GM19467 (cell line): ENCODE measurements at regions not wholly inside any gene's neighbourhood (a gene's known extent, or its start where the extent isn't known, plus 50 kb on each side); places are given as distances from the start of the nearest gene placed in this dataset.

Source experiments
- ATAC-seq: cut with Tn5 transposase; IDR thresholded peaks from one replicate; pipeline ENCODE4 v1.9.1; 2021; ENCODE audit warnings: mild to moderate bottlenecking, moderate library complexity; ENCODE audit not compliant: unreplicated experiment

DNA sequence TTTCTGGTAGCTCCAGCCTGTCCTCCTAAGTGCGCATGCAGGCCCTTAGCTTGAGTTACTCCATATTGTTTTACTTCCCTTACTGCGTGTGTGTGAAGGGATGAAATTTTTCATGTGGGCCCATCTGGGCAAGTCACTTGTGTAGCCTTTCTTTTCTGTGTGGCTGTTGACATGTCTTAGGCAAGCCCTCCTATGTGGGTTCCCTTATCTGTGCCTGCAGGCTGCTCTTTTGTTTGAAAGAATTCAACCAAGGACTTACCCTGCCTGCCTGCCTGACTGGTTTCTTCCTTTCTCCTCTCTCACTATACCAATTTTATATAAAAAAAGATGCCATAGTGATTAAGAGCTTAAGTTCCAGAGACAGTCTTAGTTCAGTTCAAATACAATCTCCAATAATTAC, 249.3 kb downstream of the ATG4C start:
- no peak for ATAC-seq

DNA sequence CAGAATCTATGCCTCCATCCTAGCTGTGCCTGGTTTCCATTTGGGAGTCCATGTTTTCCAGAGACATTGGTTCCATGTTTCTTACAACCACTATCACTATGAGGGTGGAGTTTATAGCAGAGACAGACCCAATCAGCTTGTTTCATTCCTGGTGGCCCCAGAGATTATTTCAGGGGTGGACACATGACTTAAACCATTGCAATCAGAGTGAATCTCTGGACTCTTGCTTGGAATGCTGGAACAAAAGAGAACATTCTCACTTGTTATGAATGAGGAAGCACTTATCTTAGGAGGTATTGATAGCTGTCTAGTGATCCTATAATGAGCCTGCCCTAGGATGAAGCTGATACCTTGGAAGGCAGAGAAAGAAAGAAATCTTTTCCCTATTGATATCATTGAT, 250.3 kb downstream of the ATG4C start:
- no peak for ATAC-seq

DNA sequence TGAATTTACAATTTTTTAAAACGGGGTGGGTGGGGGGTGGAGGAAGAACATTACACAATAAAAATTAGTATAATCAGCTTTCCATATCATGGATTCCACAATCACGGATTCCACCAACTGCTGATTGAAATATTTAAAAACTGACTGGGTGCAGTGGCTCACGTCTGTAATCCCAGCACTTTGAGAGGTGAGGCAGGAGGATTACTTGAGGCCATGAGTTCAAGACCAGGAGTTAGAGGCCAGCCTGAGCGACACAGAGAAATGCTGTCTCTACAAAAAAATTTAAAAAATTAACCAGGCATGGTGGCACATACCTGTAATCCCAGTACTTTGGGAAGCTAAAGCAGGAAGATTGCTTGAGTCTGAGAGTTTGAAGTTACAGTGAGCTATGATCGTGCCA, 254.7 kb downstream of the ATG4C start:
- ATAC-seq = no peak

DNA sequence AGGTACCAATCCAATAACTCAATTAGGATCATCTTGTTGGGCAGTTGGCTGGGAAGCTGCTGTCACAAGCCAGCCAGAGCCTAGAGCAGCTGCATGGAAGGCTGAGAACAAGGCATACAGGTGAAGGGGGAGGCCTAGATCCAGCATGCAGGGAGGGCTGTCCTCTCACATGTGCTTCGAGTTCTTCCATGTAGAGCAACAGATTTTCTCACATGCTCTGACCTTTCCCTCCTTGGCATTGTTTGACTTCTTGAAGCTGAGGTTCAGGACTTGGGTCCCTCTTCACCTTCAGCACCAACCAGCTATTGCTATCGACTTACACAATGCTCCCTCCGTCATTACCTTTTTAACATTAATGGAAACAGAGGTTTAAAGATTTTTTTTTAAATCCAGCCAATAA, 257.7 kb downstream of the ATG4C start:
- ATAC-seq = no peak

DNA sequence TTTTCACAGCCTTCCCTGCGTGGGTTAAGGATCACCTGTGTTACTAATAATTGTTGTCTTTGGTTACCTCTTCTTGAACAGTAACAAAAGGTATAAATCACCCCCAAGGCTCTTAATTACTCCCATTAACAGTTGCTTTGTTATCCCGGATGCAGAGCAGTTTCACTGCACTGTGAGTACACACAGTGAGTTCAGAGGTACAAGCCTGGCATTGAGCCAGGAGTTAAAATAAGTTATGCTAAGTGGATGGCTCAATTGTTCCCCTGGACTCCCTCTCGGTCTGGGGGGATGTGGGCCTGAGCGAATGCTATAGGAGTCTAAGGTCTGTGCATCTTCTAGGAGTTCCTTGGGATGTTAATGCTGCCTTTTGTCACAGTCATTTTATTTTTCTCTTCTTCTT, 258.3 kb downstream of the ATG4C start:
- no peak for ATAC-seq

DNA sequence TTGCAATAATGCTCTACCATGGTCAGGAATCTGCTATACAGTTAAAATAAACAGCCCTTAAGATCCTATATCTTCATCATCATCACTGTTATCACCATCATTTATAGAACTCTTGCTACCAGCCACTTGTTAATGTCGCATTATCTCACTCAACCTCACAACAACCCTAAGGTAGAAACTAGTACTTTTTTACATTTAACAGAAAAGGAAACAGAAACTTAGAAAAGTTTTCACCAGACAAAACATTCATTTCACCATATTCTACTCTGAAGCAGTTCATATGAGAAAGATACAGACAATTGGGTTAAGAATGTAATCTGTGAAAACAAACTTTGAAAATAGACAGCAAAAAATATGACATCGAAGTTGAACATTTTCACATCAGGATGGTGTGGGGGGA, 262.6 kb downstream of the ATG4C start:
- ATAC-seq = no peak

DNA sequence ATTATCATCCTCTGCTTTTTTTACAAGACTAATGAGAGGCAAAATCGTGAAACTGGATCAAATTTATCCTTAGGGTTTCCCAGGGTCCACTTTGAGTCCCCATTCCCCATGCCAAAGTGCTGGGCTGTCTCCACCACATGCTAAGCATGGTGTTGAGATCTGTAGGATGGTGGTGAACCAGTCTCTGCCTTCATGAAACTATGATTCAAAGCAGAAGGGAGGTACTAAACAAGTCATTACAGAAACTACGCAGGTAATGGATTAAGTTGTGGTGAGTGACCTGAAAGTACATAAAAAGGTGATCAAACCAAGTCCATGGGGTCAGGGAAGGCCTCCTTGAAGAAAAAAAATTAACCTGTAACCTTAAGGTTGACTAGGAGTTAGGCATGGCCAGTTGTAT, 265.2 kb downstream of the ATG4C start:
- no peak for ATAC-seq

DNA sequence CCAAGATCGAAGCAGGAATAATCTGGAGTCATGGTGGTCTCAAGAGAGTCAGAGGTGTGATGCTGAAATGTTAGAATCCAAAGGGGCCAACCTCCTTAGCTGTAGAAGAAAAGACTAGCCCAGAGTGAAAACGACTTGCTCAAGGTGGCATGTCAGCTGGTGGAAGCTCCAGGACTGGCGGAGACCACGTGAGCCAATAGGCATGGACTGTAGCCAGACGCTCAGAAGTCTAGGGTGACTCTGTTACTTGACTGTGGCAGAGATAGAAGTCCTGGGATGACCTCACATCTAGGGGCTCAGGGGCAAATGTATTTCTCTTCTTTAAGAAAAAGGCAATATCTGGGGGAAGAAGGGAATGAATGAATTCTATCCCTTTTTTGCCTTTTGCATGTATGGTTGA, 267.4 kb downstream of the ATG4C start:
- ATAC-seq = no peak

DNA sequence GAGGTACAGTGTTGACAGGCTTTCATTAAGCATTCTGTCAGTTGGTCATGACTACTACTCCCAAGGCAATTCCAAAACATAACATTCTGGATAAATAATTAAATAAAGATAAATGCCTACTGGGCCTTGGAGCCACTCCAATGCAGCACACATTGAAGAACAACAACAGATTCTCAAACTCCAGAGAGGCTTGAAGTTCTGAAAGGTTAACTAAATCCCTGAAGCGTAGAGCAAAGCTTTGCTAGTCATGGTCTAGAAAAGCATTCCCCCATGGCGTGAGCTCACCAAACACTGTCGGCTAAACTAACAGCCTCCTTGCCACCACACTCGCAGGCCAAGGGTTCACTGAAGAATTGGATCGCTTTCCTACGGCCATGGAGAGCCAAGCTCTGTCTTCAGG, 268.0 kb downstream of the ATG4C start:
- ATAC-seq = no peak

DNA sequence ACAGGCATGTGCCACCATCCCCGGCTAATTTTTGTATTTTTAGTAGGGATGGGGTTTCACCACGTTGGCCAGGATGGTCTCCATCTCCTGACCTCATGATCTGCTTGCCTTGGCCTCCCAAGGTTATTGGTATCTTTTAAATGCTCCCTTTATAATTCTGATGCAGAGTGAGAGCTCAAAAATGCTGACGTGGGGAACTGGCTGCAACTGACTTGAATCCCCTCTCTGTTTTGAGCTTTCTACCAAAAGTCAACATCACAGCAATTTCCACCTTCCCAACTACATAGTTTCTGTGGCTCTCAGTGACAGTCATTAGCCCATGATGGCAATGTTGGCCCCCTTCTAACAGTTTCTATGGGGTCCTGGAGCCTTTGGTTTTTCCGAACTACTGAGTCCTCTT, 268.2 kb upstream of the FOXD3 start:
- no peak for ATAC-seq

DNA sequence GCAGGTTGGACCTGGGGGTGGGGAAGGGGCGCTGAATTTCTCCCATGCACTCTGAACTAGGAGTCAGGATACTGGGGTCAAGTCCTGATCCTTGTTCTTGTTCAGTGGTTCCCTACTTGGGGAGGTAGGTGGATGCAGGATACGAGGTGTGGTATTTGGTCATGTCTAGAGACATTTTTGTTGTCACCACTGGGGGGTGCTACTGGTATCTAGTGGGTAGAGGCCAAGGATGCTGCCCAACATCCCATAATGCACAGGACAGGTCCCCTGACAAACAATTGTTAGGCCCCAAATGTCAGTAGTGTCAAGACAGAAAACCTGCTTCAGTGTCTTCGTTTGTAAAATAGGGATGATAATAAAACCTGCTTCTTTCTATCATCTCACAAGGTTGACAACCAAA, 259.0 kb upstream of the FOXD3 start:
- no peak for ATAC-seq

DNA sequence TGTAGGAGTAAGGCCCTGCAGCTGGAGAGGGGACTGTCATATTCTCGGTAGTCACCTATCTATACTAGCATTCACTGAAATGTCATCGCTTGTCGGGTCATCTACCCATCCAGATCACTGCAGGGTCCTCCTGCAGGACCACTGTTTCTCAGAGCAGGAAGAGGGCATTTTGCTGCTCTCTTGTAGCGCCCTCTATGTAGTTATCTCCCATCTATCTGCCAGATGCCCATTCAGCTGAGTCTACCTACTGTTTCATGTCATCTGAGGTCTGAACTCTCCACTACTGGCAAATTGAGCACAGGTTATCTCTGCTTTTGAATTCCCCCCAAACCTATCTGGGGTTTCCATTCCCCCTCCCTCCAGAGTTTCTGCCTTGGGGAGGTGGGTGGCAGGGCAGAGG, 258.2 kb upstream of the FOXD3 start:
- ATAC-seq = no peak

DNA sequence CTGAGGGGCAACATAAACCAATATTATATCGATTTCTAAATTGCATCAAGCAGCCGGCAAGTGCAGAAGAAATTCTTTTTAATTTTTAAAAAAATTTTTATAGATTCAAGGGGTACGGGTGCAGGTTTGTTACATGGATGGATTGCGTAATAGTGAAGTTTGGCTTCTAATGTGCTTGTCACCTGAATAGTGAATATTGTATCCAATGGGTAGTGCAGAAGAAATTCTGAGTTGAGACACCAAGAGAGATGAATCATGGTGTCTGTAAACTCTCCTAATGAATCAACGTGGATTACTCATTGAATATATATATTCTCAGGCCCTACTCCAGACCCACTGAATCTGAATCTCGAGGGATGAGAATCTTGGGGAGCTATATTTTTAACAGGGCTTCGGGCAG, 253.7 kb upstream of the FOXD3 start:
- no peak for ATAC-seq

DNA sequence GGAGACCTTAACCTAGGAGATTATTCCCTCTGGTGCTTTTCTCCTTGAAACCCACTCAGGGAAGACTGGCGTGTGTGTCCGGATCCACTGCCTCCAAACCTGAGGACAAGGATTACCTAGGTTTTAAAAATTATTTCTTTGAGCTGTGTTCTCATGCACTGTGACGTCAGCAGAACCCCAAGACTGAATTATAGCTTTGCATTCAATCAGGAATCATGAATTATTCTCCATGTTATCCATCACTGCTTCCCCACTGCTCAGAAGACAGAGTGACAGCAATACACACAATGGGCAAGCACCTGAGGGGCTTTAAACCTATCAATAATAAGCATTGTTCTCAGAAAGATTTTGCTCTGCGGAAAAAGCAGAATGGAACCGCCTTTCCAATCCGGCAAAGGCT, 253.2 kb upstream of the FOXD3 start:
- no peak for ATAC-seq

DNA sequence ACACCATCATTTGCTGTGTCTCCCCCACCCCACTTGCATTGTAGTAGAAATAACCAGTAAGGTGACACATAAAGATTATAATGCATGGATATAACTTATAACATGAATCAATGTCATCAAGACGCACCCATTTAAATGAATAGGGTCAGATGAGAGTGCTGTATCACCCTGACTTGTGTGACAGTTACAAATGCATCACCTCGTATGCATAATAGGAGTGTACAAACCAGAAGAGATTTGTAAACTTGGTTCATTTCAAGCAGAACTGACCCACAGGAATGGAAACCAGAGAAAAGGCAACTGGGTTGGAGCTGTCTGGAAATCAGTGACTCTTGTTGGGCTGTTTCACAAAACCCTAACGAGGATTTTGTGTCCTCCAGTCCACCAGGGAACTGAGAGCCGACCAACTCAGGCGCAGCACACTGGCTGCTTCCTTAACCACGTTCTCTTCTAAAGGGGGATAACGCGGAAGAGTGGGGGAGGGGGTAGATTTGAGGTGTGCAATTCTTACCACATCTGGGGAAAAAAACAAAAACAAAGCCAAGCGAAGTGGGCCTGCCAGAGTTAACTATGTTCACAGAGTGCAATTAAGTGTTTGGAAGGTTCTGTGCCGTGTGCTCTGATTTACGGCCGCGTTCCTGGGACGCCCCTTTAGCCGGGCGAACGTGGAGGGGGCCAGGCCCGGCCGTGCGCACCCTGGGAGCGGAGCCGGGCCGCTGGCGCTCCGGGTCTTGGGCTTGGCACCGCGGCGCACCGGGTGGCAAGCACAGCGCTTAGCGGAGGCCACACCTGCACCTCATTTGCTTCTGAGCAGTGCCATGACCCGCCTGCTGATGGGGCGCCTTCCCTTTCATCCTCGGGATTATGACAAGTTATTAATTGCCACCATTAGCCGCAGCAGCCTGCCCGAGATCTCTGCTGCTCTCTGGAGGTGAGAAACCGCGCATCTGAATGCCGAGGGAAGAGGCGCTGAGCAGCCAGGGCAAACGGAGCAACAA, 248.8 kb upstream of the FOXD3 start:
- no peak for ATAC-seq

DNA sequence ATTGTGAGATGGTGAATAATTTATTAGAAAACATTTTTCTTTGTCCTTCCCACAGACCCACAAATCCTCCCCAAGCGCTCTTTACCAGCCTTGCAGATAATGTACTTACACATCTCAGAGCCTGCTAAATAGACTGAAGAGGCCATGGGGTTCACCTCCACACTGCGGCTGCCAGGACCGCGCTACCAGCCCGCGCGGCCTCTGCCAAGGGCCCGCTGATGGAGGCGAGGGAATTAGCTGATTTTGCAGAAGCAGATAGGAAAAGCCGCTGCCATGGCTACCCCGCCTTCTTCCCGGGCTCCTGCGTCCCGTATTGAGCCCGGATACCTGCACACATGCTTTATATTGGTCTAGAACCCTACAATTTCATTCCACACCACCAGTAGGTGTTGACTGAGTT, 248.0 kb upstream of the FOXD3 start:
- ATAC-seq = no peak

DNA sequence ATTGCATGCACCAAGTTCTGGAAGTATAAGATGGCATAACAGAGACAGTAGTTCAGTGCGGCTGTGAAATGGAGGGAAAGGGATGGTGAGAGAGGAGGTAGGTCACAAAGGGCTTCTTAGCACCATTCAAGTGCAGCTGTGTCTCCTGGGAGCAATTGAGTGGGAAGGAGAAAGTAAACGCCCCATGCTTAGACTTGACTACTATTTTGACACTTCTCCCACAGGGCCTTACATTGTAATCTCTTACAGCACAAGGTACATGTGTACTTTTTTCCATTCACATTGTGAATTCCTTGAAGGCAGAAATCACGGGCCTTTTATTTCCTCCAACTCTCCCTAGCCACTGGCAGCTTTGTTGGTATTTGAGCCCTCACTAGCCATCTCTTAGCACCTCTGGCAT, 239.6 kb upstream of the FOXD3 start:
- no peak for ATAC-seq

DNA sequence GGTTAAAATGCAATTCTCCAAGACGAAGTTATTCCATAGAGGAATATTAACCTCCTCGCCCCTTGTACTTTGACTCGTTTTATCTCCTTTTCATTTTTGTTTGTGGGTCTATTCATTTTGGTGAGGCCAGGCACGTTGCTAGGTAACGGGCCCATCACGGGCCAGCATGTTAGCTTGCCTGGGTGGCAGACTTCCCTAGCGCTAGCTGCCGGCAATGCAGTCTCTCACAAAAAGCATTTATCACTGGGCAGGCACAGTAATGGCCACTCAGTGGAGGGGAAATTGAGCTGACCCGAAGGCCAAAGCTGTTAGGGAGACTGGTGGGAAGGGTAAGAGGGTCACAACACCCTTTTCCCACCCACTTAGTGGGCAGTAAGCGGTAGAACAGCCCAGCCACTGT, 234.4 kb upstream of the FOXD3 start:
- ATAC-seq = no peak

DNA sequence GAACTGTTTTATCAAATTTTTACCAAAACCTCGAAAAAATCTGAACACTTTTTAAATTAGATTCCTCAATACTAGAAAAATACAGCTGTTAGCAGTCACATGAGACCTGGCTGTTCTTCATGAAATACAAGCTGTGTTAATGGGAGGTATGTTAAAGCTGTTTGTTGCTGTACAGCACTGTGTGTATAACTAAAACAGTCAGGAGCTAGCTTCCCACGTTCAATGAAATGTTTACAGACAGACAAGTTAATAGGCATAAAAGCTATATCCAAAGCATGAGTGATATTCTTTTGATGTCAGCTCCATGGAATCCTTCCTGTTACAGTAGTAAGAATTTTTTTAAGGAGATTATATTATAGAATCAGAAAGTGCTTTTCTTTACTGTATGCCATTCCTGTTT, 223.2 kb upstream of the FOXD3 start:
- ATAC-seq = no peak

DNA sequence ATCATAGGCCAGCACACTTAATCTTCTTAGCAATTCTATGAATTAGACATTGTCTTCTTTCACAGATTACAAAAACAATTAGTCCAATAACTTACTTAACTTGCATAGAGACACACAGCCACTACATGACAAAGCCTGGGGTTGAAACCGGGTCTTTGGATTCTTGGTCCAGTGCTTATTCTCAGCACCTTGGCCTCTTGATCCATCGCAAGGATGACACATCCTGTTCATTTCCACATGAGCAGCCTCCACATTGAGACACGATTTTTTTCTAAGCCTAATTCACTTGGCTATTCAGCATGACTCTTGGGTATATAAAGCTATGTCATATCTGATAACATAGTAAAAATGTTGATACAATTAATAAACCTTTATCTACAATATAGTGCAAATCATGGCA, 221.0 kb upstream of the FOXD3 start:
- ATAC-seq = no peak

DNA sequence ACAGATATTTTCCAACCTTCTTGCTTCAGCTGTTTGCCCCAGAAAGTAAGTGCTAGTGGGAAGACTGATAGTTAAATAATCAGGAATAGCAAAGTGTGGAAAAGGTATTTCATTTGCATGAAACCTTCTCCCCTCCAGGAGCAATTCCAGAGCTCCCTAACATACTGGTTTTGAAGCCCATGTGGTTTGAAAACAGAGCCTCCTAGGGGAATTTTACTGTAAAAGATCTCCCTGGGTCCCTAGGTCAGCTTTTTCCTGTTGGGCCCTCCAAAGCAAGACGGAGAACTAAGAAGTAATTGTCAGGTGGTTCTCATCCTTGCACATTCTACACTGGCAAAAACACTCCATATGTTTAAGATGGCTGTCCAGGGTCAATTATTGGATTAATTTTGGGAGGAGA, 218.7 kb upstream of the FOXD3 start:
- no peak for ATAC-seq

DNA sequence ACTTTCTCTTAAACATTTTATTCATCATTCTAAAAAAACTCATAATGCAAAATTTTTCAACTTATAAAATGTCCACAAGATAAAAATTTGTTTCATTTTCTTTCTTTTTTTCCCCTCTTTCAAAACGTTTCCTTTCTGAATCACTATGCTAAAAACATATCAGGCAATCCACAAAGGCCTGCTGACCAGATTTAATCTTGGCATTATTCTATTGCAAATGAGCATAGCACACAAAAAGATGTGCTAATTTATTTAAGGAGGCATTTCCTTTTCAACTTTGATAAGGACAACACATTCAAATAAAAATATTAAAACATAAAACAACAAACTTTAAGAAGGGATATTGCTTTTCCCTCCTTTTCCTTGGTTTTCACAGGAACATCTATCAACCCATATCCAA, 215.3 kb upstream of the FOXD3 start:
- no peak for ATAC-seq

DNA sequence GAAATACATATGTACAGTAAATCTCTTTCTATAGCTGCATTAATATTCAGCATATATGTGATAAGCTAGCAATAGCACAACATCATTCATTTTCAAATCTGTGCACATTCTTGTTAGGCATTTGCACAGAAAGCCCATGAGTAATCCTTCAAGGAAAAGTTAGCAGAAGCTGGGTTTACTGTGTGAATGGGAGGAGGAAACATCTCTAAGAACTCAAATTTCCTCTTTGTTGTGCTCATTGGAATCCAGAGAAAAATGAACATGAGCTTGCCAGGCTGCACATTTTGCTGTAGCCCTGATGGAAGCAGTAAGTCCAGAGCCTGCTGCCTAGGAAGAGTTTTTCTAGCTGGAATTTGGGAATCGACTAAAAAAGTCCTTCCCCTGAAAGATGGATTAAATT, 214.2 kb upstream of the FOXD3 start:
- no peak for ATAC-seq
